ENCODE measurements at regions not wholly inside any gene's neighbourhood (a gene's known extent, or its start where the extent isn't known, plus 50 kb on each side); places are given as distances from the start of the nearest gene placed in this dataset.

DNA sequence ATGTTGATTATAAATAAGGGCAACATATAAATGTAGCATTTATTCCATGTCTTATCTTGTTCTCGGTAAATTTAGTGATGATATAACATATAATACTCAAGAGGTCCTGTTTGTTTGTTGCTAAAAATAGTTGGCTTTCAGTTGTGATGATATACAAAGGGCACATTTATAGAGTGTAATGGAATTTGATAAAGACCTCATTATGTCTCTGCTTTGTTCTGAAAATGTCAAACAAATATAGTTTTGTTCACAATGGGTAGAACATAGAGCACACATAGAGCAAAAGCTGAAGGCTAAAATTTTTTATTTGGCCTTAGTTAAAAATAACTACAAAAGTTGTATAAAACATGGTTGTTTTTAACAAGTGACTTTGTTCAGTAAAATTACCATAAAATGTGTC lies 477.1 kb upstream of the SMC2 start:
- no peaks in the 10 kb centered on the region for H3K27me3 ChIP-seq
- TF ChIP-seq POLR2AphosphoS5 (IDR thresholded peaks at IDR 0.05): no peak
- TF ChIP-seq POLR2A (IDR thresholded peaks at IDR 0.05): no peak
- TF ChIP-seq, protein P1, sequence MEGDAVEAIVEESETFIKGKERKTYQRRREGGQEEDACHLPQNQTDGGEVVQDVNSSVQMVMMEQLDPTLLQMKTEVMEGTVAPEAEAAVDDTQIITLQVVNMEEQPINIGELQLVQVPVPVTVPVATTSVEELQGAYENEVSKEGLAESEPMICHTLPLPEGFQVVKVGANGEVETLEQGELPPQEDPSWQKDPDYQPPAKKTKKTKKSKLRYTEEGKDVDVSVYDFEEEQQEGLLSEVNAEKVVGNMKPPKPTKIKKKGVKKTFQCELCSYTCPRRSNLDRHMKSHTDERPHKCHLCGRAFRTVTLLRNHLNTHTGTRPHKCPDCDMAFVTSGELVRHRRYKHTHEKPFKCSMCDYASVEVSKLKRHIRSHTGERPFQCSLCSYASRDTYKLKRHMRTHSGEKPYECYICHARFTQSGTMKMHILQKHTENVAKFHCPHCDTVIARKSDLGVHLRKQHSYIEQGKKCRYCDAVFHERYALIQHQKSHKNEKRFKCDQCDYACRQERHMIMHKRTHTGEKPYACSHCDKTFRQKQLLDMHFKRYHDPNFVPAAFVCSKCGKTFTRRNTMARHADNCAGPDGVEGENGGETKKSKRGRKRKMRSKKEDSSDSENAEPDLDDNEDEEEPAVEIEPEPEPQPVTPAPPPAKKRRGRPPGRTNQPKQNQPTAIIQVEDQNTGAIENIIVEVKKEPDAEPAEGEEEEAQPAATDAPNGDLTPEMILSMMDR (IDR thresholded peaks at IDR 0.05): no peak
- no peak for TF ChIP-seq EP300 (IDR thresholded peaks at IDR 0.05)
- H3K4me1 ChIP-seq: no peaks in the 10 kb centered on the region
- 65 to 82% (median 80%) methylated on average over 1 of the region's 1 CpG for WGBS, 5 donors
- H3K9me3 ChIP-seq: peaks cover 0 to 6% (median 0%) of the 10 kb centered on the region in 4 donors
- H3K27ac ChIP-seq: no peak overlapping the region
- H3K36me3 ChIP-seq: no peaks in the 10 kb centered on the region
- intact Hi-C loops (cut with DNase I; ENCODE audit: low total_unique reads): no loop called here
- no peak for DNase-seq
- H3K4me3 ChIP-seq: no peak overlapping the region

DNA sequence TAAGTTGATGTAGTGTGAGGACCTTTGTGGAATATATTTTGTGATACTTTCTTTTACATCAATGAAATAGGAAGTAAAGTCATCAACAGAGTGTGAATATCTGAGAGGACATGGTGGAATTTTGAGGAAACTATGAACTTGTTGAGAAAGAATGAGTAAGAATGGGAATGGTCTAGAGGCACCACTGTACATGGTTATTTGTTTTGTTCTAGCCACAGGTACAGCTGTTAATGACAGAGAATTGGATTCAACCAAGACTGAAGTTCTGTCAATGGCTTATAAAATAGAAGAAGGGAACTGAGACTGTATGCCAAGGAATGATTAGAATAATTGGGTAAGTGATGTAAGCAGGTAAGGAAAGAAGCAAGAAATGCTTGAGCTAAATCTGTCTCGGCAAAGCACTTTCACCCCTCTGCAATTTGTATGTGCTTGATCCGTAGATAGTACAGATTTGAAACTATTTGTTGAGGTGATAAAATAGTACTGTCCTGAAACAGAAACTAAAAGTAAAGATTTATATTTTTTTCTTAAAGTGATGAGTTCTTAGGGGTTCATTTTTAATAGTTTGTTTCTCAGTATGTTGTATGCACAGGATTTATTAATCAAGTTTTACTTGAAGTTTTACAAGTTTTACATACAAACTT lies 468.8 kb upstream of the SMC2 start:
- 76 to 87% (median 80%) methylated on average over 2 of the region's 2 CpGs for WGBS, 5 donors
- Histone ChIP-seq H3K27ac (no peak overlapping the region), H3K4me1 (no peaks in the 10 kb centered on the region), H3K27me3 (no peaks in the 10 kb centered on the region), H3K36me3 (no peaks in the 10 kb centered on the region), H3K4me3 (no peak overlapping the region), H3K9me3 (no peaks in the 10 kb centered on the region)
- no peak for DNase-seq
- intact Hi-C loops (cut with DNase I; ENCODE audit: low total_unique reads): no loop called here
- TF ChIP-seq EP300 (IDR thresholded peaks at IDR 0.05) (no peak), POLR2AphosphoS5 (IDR thresholded peaks at IDR 0.05) (no peak), POLR2A (IDR thresholded peaks at IDR 0.05) (no peak)
- TF ChIP-seq, protein P1 (IDR thresholded peaks at IDR 0.05): no peak

DNA sequence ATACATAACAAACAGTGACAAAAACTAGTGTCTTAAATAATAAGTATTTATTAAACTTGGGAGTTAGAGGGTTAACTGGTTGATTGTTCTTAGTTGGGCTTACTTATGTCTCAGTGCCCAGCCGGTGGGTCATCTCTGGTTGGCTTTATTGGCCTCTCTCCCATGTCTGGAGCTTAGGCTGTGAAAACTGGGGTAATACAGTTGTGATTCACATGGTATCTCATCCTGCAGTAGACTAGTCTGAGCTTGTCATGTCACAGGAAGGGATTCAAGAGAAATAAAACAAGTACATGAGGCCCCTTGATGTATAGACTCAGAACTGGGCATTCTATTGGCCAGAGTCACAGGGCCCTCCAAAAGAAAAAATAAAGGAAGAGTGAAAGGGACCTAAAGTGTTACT lies 466.4 kb upstream of the SMC2 start:
- intact Hi-C loops (cut with DNase I; ENCODE audit: low total_unique reads): no loop called here
- no peaks in the 10 kb centered on the region for H3K36me3 ChIP-seq
- 30 to 55% (median 52%) methylated on average over 1 of the region's 1 CpG for WGBS, 5 donors
- H3K27me3 ChIP-seq: no peaks in the 10 kb centered on the region
- no peaks in the 10 kb centered on the region for H3K4me1 ChIP-seq
- H3K4me3 ChIP-seq: no peak overlapping the region
- DNase-seq: no peak
- TF ChIP-seq, protein P1 (IDR thresholded peaks at IDR 0.05): no peak
- TF ChIP-seq EP300 (IDR thresholded peaks at IDR 0.05) (no peak), POLR2AphosphoS5 (IDR thresholded peaks at IDR 0.05) (no peak), POLR2A (IDR thresholded peaks at IDR 0.05) (no peak)
- H3K9me3 ChIP-seq: no peaks in the 10 kb centered on the region
- no peak overlapping the region for H3K27ac ChIP-seq

DNA sequence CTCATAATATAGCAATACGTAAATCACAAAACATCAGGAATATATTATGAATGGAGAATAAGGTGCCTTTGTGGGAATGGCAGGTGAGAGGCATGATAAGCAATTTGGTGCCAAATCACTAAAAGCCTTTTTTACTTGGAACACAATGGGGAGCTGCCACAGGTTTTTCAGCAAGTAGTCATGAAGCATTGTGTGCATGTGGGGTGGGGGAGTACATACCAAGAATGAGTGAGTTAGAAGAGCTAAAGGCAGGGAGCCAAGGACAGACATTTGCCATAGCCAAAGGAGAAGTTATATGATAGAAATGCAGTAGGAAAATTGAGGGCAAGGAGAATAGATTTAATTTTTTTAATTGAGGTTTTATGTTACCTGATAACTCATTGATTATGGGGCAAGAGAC lies 445.0 kb upstream of the SMC2 start:
- Histone ChIP-seq H3K36me3 (no peaks in the 10 kb centered on the region), H3K4me3 (no peak overlapping the region), H3K27ac (no peak overlapping the region), H3K27me3 (no peaks in the 10 kb centered on the region), H3K9me3 (no peaks in the 10 kb centered on the region), H3K4me1 (no peaks in the 10 kb centered on the region)
- intact Hi-C loops (cut with DNase I; ENCODE audit: low total_unique reads): no loop called here
- TF ChIP-seq EP300 (IDR thresholded peaks at IDR 0.05) (no peak), POLR2A (IDR thresholded peaks at IDR 0.05) (no peak), POLR2AphosphoS5 (IDR thresholded peaks at IDR 0.05) (no peak)
- TF ChIP-seq, protein P1 (IDR thresholded peaks at IDR 0.05): no peak
- WGBS, 5 donors: 81 to 97% (median 89%) methylated on average over 1 of the region's 1 CpG
- no peak for DNase-seq

All from stomach (tissue), 8 donors.